ENCODE measurements at regions not wholly inside any gene's neighbourhood (a gene's known extent, or its start where the extent isn't known, plus 50 kb on each side); places are given as distances from the start of the nearest gene placed in this dataset.
"Not testable (repeated sequence)": the region's sequence is repeated elsewhere in the genome, so short reads cannot be mapped to it uniquely, and the experiment has no call there.

GRCh38 chr3:8136553-8136952, 365.1 kb upstream of the LMCD1 start:
- no peak for DNase-seq (ENCODE audit: low spot score)

- no peak for DNase-seq (ENCODE audit: low spot score)
Measured at GRCh38 chr3:8143186-8143585, 358.4 kb upstream of the LMCD1 start.

- no peak for DNase-seq (ENCODE audit: low spot score)
Measured at GRCh38 chr3:8145661-8146060, 356.0 kb upstream of the LMCD1 start.

GRCh38 chr3:8147711-8148110, 353.9 kb upstream of the LMCD1 start:
- DNase-seq (ENCODE audit: low spot score) = no peak

- DNase-seq (ENCODE audit: low spot score) = no peak
Measured at GRCh38 chr3:8152821-8153418, 348.7 kb upstream of the LMCD1 start.

GRCh38 chr3:8153800-8154199, 347.8 kb upstream of the LMCD1 start:
- no peak for DNase-seq (ENCODE audit: low spot score)

GRCh38 chr3:8154617-8155016, 347.0 kb upstream of the LMCD1 start:
- DNase-seq (ENCODE audit: low spot score) = no peak

- no peak for DNase-seq (ENCODE audit: low spot score)
Measured at GRCh38 chr3:8156138-8156537, 345.5 kb upstream of the LMCD1 start.

GRCh38 chr3:8156831-8157230, 344.8 kb upstream of the LMCD1 start:
- DNase-seq (ENCODE audit: low spot score) = no peak

GRCh38 chr3:8157640-8158039, 344.0 kb upstream of the LMCD1 start:
- DNase-seq (ENCODE audit: low spot score) = no peak

GRCh38 chr3:8164145-8164544, 337.5 kb upstream of the LMCD1 start:
- no peak for DNase-seq (ENCODE audit: low spot score)

GRCh38 chr3:8166014-8166413, 335.6 kb upstream of the LMCD1 start:
- DNase-seq (ENCODE audit: low spot score) = no peak

GRCh38 chr3:8170971-8171508, 330.6 kb upstream of the LMCD1 start:
- DNase-seq (ENCODE audit: low spot score) = no peak

- DNase-seq (ENCODE audit: low spot score) = no peak
Measured at GRCh38 chr3:8173892-8174291, 327.7 kb upstream of the LMCD1 start.

GRCh38 chr3:8176759-8177483, 324.7 kb upstream of the LMCD1 start:
- not testable (repeated sequence) for DNase-seq (ENCODE audit: low spot score)

- not testable (repeated sequence) for DNase-seq (ENCODE audit: low spot score)
Measured at GRCh38 chr3:8178516-8178915, 323.1 kb upstream of the LMCD1 start.

- no peak for DNase-seq (ENCODE audit: low spot score)
Measured at GRCh38 chr3:8182904-8183303, 318.7 kb upstream of the LMCD1 start.

- DNase-seq (ENCODE audit: low spot score) = no peak
Measured at GRCh38 chr3:8183627-8184026, 318.0 kb upstream of the LMCD1 start.

- no peak for DNase-seq (ENCODE audit: low spot score)
Measured at GRCh38 chr3:8186213-8186612, 315.4 kb upstream of the LMCD1 start.

GRCh38 chr3:8187996-8188395, 313.6 kb upstream of the LMCD1 start:
- no peak for DNase-seq (ENCODE audit: low spot score)

GRCh38 chr3:8189051-8189450, 312.6 kb upstream of the LMCD1 start:
- DNase-seq (ENCODE audit: low spot score) = no peak

GRCh38 chr3:8191406-8191805, 310.2 kb upstream of the LMCD1 start:
- DNase-seq (ENCODE audit: low spot score) = no peak

GRCh38 chr3:8197384-8197783, 304.2 kb upstream of the LMCD1 start:
- no peak for DNase-seq (ENCODE audit: low spot score)

GRCh38 chr3:8198605-8199004, 303.0 kb upstream of the LMCD1 start:
- DNase-seq (ENCODE audit: low spot score) = no peak

All from ecto neural progenitor cell (in vitro differentiated cells).